H9 (cell line): ENCODE measurements at regions not wholly inside any gene's neighbourhood (a gene's known extent, or its start where the extent isn't known, plus 50 kb on each side); places are given as distances from the start of the nearest gene placed in this dataset.

ENCODE experiments used
- DNase-seq: peaks from one replicate; pipeline ENCODE4 v3.0.0-alpha.2; 2017
- H2AFZ ChIP-seq: one replicate; pipeline ENCODE4 v1.6.1; 2013; ENCODE audit warnings: mild to moderate bottlenecking, low read length, control low read depth, moderate library complexity
- H2AK5ac ChIP-seq: 2 replicates; pipeline ENCODE4 v1.6.1; 2013; ENCODE audit warnings: low read length, control low read depth, mixed read lengths; ENCODE audit not compliant: insufficient read length
- H2BK120ac ChIP-seq: one replicate; pipeline ENCODE4 v1.6.1; 2013; ENCODE audit warnings: low read depth, mild to moderate bottlenecking, low read length, control low read depth, inconsistent platforms; ENCODE audit not compliant: poor library complexity, severe bottlenecking
- H2BK12ac ChIP-seq: 2 replicates; pipeline ENCODE4 v1.6.1; 2013; ENCODE audit warnings: low read length, control low read depth, mixed read lengths, low read depth; ENCODE audit not compliant: insufficient read length
- H2BK15ac ChIP-seq: 2 replicates; pipeline ENCODE4 v1.6.1; 2013; ENCODE audit warnings: low read depth, low read length, control low read depth
- H2BK20ac ChIP-seq: one replicate; pipeline ENCODE4 v1.6.1; 2013; ENCODE audit warnings: low read depth, mild to moderate bottlenecking, low read length, control low read depth, inconsistent platforms; ENCODE audit not compliant: poor library complexity, severe bottlenecking
- H2BK5ac ChIP-seq: 2 replicates; pipeline ENCODE4 v1.6.1; 2013; ENCODE audit warnings: low read length, control low read depth, mixed read lengths; ENCODE audit not compliant: insufficient read length
- H3K14ac ChIP-seq: 2 replicates; pipeline ENCODE4 v1.6.1; 2013; ENCODE audit warnings: low read length, control low read depth; ENCODE audit not compliant: insufficient read depth
- H3K18ac ChIP-seq: 2 replicates; pipeline ENCODE4 v1.6.1; 2013; ENCODE audit warnings: low read depth, mild to moderate bottlenecking, mixed read lengths, low read length, control low read depth; ENCODE audit not compliant: insufficient read length
- H3K23ac ChIP-seq: 2 replicates; pipeline ENCODE4 v1.6.1; 2013; ENCODE audit warnings: low read length, control low read depth, mixed read lengths, low read depth; ENCODE audit not compliant: insufficient read length
- H3K23me2 ChIP-seq: 2 replicates; pipeline ENCODE4 v1.6.1; 2013; ENCODE audit warnings: low read depth, mild to moderate bottlenecking, mixed read lengths, low read length, control low read depth; ENCODE audit not compliant: insufficient read length, poor library complexity, severe bottlenecking
- H3K27ac ChIP-seq: 2 replicates; pipeline ENCODE4 v1.5.1; 2013; ENCODE audit warnings: low read length, control low read depth, mixed read lengths, low read depth; ENCODE audit not compliant: insufficient read length
- H3K27me3 ChIP-seq: 2 replicates; pipeline ENCODE4 v1.6.1; 2013; ENCODE audit warnings: low read length, control low read depth, inconsistent platforms; ENCODE audit not compliant: insufficient read depth
- H3K4ac ChIP-seq: 2 replicates; pipeline ENCODE4 v1.6.1; 2013; ENCODE audit warnings: low read depth, mild to moderate bottlenecking, control low read depth, inconsistent platforms, low read length, moderate library complexity
- H3K4me1 ChIP-seq: 2 replicates; pipeline ENCODE4 v1.6.1; 2013; ENCODE audit warnings: low read length, control low read depth, inconsistent platforms; ENCODE audit not compliant: insufficient read depth
- H3K4me2 ChIP-seq: 2 replicates; pipeline ENCODE4 v1.6.1; 2013; ENCODE audit warnings: low read length, control low read depth, mixed read lengths; ENCODE audit not compliant: insufficient read length, insufficient read depth
- H3K56ac ChIP-seq: 2 replicates; pipeline ENCODE4 v1.6.1; 2013; ENCODE audit warnings: low read depth, mild to moderate bottlenecking, mixed read lengths, low read length, control low read depth; ENCODE audit not compliant: insufficient read length
- H3K79me1 ChIP-seq: 2 replicates; pipeline ENCODE4 v1.6.1; 2013; ENCODE audit warnings: low read depth, mild to moderate bottlenecking, moderate library complexity, low read length, control low read depth, inconsistent platforms; ENCODE audit not compliant: insufficient read depth, poor library complexity, severe bottlenecking
- H3K79me2 ChIP-seq: 2 replicates; pipeline ENCODE4 v1.6.1; 2013; ENCODE audit warnings: low read length, control low read depth, inconsistent platforms; ENCODE audit not compliant: insufficient read depth
- H3K9ac ChIP-seq: 2 replicates; pipeline ENCODE4 v1.6.1; 2013; ENCODE audit warnings: low read length, control low read depth, mixed read lengths; ENCODE audit not compliant: insufficient read length; ENCODE audit errors: extremely low read depth
- H3K9me3 ChIP-seq: one replicate; pipeline ENCODE4 v1.6.1; 2013; ENCODE audit warnings: low read depth, low read length, inconsistent platforms; ENCODE audit not compliant: control insufficient read depth
- H3T11ph ChIP-seq: one replicate; pipeline ENCODE4 v1.6.1; 2013; ENCODE audit warnings: mild to moderate bottlenecking, low read length, control low read depth, inconsistent platforms
- H4K20me1 ChIP-seq: one replicate; pipeline ENCODE4 v1.6.1; 2013; ENCODE audit not compliant: control insufficient read depth, insufficient read length, insufficient read depth
- H4K5ac ChIP-seq: 2 replicates; pipeline ENCODE4 v1.6.1; 2013; ENCODE audit warnings: low read depth, mild to moderate bottlenecking, mixed read lengths, low read length, control low read depth; ENCODE audit not compliant: insufficient read length
- H4K8ac ChIP-seq: replicated peaks from 2 replicates; pipeline ENCODE4 v1.6.1; 2013; ENCODE audit warnings: low read length, control low read depth, mixed read lengths, low read depth; ENCODE audit not compliant: insufficient read length
- H4K91ac ChIP-seq: 2 replicates; pipeline ENCODE4 v1.6.1; 2013; ENCODE audit warnings: low read depth, mild to moderate bottlenecking, moderate library complexity, mixed read lengths, low read length, control low read depth; ENCODE audit not compliant: insufficient read length
- H3K27ac Mint-ChIP-seq, 3 experiments: 2 replicates in 2 of 3; 3 replicates in 1 of 3; pipeline ENCODE4 v1.8.0; 2020 to 2021; ENCODE audit warnings: mixed read lengths in 3 of 3, mild to moderate bottlenecking in 1 of 3, moderate library complexity in 1 of 3
- H3K27me3 Mint-ChIP-seq: 2 replicates; pipeline ENCODE4 v1.8.0; 2021; ENCODE audit warnings: low read depth, mild to moderate bottlenecking, moderate library complexity, mixed read lengths
- H3K36me3 Mint-ChIP-seq, 3 experiments: 2 replicates in 2 of 3; 3 replicates in 1 of 3; pipeline ENCODE4 v1.8.0; 2020 to 2021; ENCODE audit warnings: low read depth in 3 of 3, mixed read lengths in 3 of 3; ENCODE audit not compliant: insufficient read depth in 1 of 3
- H3K4me1 Mint-ChIP-seq, 2 experiments: 2 replicates each; pipeline ENCODE4 v1.8.0; 2020; ENCODE audit warnings: mixed read lengths in 2 of 2
- H3K4me3 Mint-ChIP-seq, 2 experiments: 2 replicates in 1 of 2; 3 replicates in 1 of 2; pipeline ENCODE4 v1.8.0; 2020 to 2021; ENCODE audit warnings: mild to moderate bottlenecking in 2 of 2, mixed read lengths in 2 of 2, moderate library complexity in 1 of 2
- H3K9me3 Mint-ChIP-seq, 2 experiments: 2 replicates in 1 of 2; 3 replicates in 1 of 2; pipeline ENCODE4 v1.8.0; 2020; ENCODE audit warnings: mild to moderate bottlenecking in 2 of 2, mixed read lengths in 2 of 2, moderate library complexity in 1 of 2
- WGBS: extraction: QIAGEN DNeasy Blood & Tissue Kit; methylation state at CpG from one replicate; pipeline ENCODE4 v1.1.7; 2013; ENCODE audit warnings: missing lambda C conversion rate, low lambda C conversion rate, mixed read lengths; ENCODE audit not compliant: insufficient read length; ENCODE audit errors: extremely low coverage; 5-methylcytosine and 5-hydroxymethylcytosine counted together
- TF ChIP-seq, protein P1 (sequence below): fragments of 200-600 bp; sonication (generic); conservative IDR thresholded peaks from 3 replicates; pipeline ENCODE4 v1.8.0; 2021; ENCODE audit warnings: antibody characterized with exemption, mild to moderate bottlenecking

DNA sequence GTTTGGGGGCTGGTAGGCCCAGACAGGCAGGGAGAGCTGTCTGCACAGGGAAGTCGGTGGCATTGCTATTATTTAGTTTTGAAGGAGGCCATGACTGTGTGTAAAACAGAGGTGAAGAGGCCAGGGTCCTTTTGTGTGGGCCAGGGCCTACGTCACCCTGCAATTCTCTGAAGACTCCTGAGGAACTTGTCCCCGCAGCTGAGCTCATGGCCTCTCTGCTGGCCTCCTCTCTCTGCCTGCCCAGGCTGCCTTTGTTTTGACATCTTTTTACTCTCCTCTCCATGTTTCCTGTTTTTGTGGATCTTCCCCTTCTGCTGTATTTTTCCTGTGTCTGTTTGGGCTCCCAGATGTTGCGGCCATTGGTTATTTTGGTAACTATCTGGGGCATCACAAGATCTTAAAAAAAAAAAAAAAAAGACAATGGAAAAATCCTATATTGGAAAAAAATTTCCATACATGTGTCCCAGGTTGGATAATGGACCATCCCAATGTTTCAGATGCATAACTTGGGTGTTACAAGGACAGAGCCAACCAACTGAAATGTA, 280.7 kb downstream of the RPS6KC1 start:
- H4K20me1 ChIP-seq: no peaks in the 10 kb centered on the region
- WGBS: no CpG with 5 or more reads among the region's 4 CpGs

More for the DNA sequence above, 280.7 kb downstream of the RPS6KC1 start:
- no peak overlapping the region for H3K4me2 ChIP-seq
- no peaks in the 10 kb centered on the region for H3K9me3 ChIP-seq
- H3K14ac ChIP-seq: no peak overlapping the region
- Mint-ChIP-seq H3K36me3 (no peaks in the 10 kb centered on the region), H3K27ac (no peak overlapping the region), H3K9me3 (no peaks in the 10 kb centered on the region), H3K4me1 (peaks cover 4 to 5% of the 10 kb centered on the region in 2 experiments; a peak in 2 of 4 replicates), H3K27me3 (no peaks in the 10 kb centered on the region), H3K4me3 (no peak overlapping the region)
- no peaks in the 10 kb centered on the region; the same call in 1 of the 2 replicates for H3K79me2 ChIP-seq
- H3K23ac ChIP-seq: no peak overlapping the region
- TF ChIP-seq, protein P1, sequence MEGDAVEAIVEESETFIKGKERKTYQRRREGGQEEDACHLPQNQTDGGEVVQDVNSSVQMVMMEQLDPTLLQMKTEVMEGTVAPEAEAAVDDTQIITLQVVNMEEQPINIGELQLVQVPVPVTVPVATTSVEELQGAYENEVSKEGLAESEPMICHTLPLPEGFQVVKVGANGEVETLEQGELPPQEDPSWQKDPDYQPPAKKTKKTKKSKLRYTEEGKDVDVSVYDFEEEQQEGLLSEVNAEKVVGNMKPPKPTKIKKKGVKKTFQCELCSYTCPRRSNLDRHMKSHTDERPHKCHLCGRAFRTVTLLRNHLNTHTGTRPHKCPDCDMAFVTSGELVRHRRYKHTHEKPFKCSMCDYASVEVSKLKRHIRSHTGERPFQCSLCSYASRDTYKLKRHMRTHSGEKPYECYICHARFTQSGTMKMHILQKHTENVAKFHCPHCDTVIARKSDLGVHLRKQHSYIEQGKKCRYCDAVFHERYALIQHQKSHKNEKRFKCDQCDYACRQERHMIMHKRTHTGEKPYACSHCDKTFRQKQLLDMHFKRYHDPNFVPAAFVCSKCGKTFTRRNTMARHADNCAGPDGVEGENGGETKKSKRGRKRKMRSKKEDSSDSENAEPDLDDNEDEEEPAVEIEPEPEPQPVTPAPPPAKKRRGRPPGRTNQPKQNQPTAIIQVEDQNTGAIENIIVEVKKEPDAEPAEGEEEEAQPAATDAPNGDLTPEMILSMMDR: no peak
- H3K79me1 ChIP-seq: no peaks in the 10 kb centered on the region
- H2BK5ac ChIP-seq: no peak overlapping the region
- H4K8ac ChIP-seq: no peak overlapping the region
- no peak overlapping the region for H2BK15ac ChIP-seq
- H2BK120ac ChIP-seq: no peak overlapping the region
- H4K5ac ChIP-seq: no peak overlapping the region
- no peaks in the 10 kb centered on the region for H3K23me2 ChIP-seq
- no peak for DNase-seq
- no peak overlapping the region for H3K9ac ChIP-seq
- H3K4ac ChIP-seq: no peak overlapping the region
- no peak overlapping the region for H3K56ac ChIP-seq
- no peak overlapping the region for H3K27ac ChIP-seq
- H2AK5ac ChIP-seq: no peak overlapping the region
- H2AFZ ChIP-seq: no peak overlapping the region
- H2BK12ac ChIP-seq: no peak overlapping the region
- H2BK20ac ChIP-seq: no peak overlapping the region
- 0 out of 2 replicates have a peak, but pooled peaks cover 1% of the 10 kb centered on the region for H3K4me1 ChIP-seq
- no peak overlapping the region for H3K18ac ChIP-seq
- H3K27me3 ChIP-seq: no peaks in the 10 kb centered on the region
- H3T11ph ChIP-seq: no peak overlapping the region
- H4K91ac ChIP-seq: no peak overlapping the region
